Liver (tissue), 7 donors: ENCODE measurements at regions not wholly inside any gene's neighbourhood (a gene's known extent, or its start where the extent isn't known, plus 50 kb on each side); places are given as distances from the start of the nearest gene placed in this dataset.

ENCODE experiments used
- DNase-seq: peaks from one replicate; pipeline ENCODE4 v3.0.0-alpha.2; 2017; ENCODE audit warnings: low spot score
- H3K27ac ChIP-seq, 2 donors: one replicate each; pipeline ENCODE4 v1.7.0; 2013; ENCODE audit warnings: inconsistent platforms in 2 of 2, low read length in 2 of 2, control low read depth in 1 of 2, low read depth in 1 of 2, mild to moderate bottlenecking in 1 of 2
- H3K27me3 ChIP-seq, 4 donors: one replicate each; pipeline versions ENCODE4 v1.6.1 to v1.7.0; 2013; ENCODE audit warnings: low read length in 3 of 4, inconsistent platforms in 1 of 4, mild to moderate bottlenecking in 1 of 4, moderate library complexity in 1 of 4; ENCODE audit not compliant: control insufficient read depth in 4 of 4, insufficient read depth in 4 of 4
- H3K36me3 ChIP-seq, 4 donors: one replicate each; pipeline versions ENCODE4 v1.6.1 to v1.7.0; 2013; ENCODE audit warnings: low read length in 3 of 4, mild to moderate bottlenecking in 3 of 4, low read depth in 1 of 4, moderate library complexity in 1 of 4; ENCODE audit not compliant: control insufficient read depth in 4 of 4, insufficient read depth in 3 of 4
- H3K4me1 ChIP-seq, 4 donors: one replicate each; pipeline versions ENCODE4 v1.6.1 to v1.7.0; 2013; ENCODE audit warnings: low read length in 3 of 4, mild to moderate bottlenecking in 3 of 4, moderate library complexity in 1 of 4; ENCODE audit not compliant: control insufficient read depth in 4 of 4, insufficient read depth in 4 of 4
- H3K4me3 ChIP-seq, 3 donors: one replicate each; pipeline versions ENCODE4 v1.6.1 to v1.7.0; 2013; ENCODE audit warnings: low read length in 3 of 3, control low read depth in 1 of 3, low read depth in 1 of 3, mild to moderate bottlenecking in 1 of 3
- H3K9ac ChIP-seq, 2 donors: one replicate each; pipeline ENCODE4 v1.7.0; 2013; ENCODE audit warnings: low read length in 2 of 2, mild to moderate bottlenecking in 2 of 2, moderate library complexity in 2 of 2, control low read depth in 1 of 2, low read depth in 1 of 2
- H3K9me3 ChIP-seq, 4 donors: one replicate each; pipeline versions ENCODE4 v1.6.1 to v1.7.0; 2013; ENCODE audit warnings: low read length in 3 of 4; ENCODE audit not compliant: control insufficient read depth in 4 of 4
- EGR1 ChIP-seq, 2 donors: IDR thresholded peaks; 2 replicates each; pipeline ENCODE4 v1.6.1; 2016 to 2018; ENCODE audit warnings: antibody characterized with exemption in 2 of 2, low read depth in 2 of 2
- FOXA1 ChIP-seq: IDR thresholded peaks from 2 replicates; pipeline ENCODE4 v1.6.1; 2016; ENCODE audit warnings: antibody characterized with exemption
- FOXA2 ChIP-seq: IDR thresholded peaks from 2 replicates; pipeline ENCODE4 v1.6.1; 2016; ENCODE audit warnings: antibody characterized with exemption
- GABPA ChIP-seq, 2 donors: IDR thresholded peaks in 1 of 2; conservative IDR thresholded peaks in 1 of 2; 2 replicates each; pipeline ENCODE4 v1.6.1; 2016; ENCODE audit warnings: antibody characterized with exemption in 2 of 2, mild to moderate bottlenecking in 1 of 2, moderate library complexity in 1 of 2
- HNF4A ChIP-seq, 2 donors: conservative IDR thresholded peaks; 2 replicates each; pipeline ENCODE4 v1.6.1; 2016; ENCODE audit warnings: antibody characterized with exemption in 2 of 2, mild to moderate bottlenecking in 2 of 2
- HNF4G ChIP-seq: IDR thresholded peaks from 2 replicates; pipeline ENCODE4 v1.6.1; 2016; ENCODE audit warnings: antibody characterized with exemption
- JUND ChIP-seq, 2 donors: IDR thresholded peaks; 2 replicates each; pipeline ENCODE4 v1.6.1; 2016; ENCODE audit warnings: antibody characterized with exemption in 2 of 2
- NR2F2 ChIP-seq: IDR thresholded peaks from 2 replicates; pipeline ENCODE4 v1.6.1; 2016; ENCODE audit warnings: antibody characterized with exemption
- RAD21 ChIP-seq, 2 donors: IDR thresholded peaks; 2 replicates each; pipeline ENCODE4 v1.6.1; 2016; ENCODE audit warnings: antibody characterized with exemption in 2 of 2, mild to moderate bottlenecking in 2 of 2
- RXRA ChIP-seq, 2 donors: IDR thresholded peaks; 2 replicates each; pipeline ENCODE4 v1.6.1; 2017 to 2018; ENCODE audit warnings: antibody characterized with exemption in 2 of 2, mild to moderate bottlenecking in 1 of 2
- SP1 ChIP-seq: IDR thresholded peaks from 2 replicates; pipeline ENCODE4 v1.6.1; 2018; ENCODE audit warnings: antibody characterized with exemption, mild to moderate bottlenecking
- TAF1 ChIP-seq: conservative IDR thresholded peaks from 2 replicates; pipeline ENCODE4 v1.6.1; 2016; ENCODE audit warnings: antibody characterized with exemption, mild to moderate bottlenecking
- YY1 ChIP-seq: IDR thresholded peaks from 2 replicates; pipeline ENCODE4 v1.6.1; 2016; ENCODE audit warnings: antibody characterized with exemption, mild to moderate bottlenecking
- TF ChIP-seq, protein P1 (sequence below): IDR thresholded peaks from 2 replicates; pipeline ENCODE4 v1.6.1; 2016; ENCODE audit warnings: antibody characterized with exemption
- TF ChIP-seq, protein P2 (sequence below): IDR thresholded peaks from 2 replicates; pipeline ENCODE4 v1.6.1; 2016; ENCODE audit warnings: antibody characterized with exemption
- TF ChIP-seq, protein P3 (sequence below): fragments of 150-350 bp; IDR thresholded peaks from 2 replicates; pipeline ENCODE4 v1.5.1; 2017; ENCODE audit warnings: improper control_type of control experiment, low read depth, low read length; ENCODE audit not compliant: missing input control
- TF ChIP-seq, protein P4 (sequence below): IDR thresholded peaks from 2 replicates; pipeline ENCODE4 v1.6.1; 2016; ENCODE audit warnings: antibody characterized with exemption, mild to moderate bottlenecking
- TF ChIP-seq, protein P5 (sequence below): IDR thresholded peaks from 2 replicates; pipeline ENCODE4 v1.6.1; 2016; ENCODE audit warnings: antibody characterized with exemption
- donor health status: healthy.
- donor health status: healthy.
- donor health status: healthy.
- donor health status: healthy.

DNA sequence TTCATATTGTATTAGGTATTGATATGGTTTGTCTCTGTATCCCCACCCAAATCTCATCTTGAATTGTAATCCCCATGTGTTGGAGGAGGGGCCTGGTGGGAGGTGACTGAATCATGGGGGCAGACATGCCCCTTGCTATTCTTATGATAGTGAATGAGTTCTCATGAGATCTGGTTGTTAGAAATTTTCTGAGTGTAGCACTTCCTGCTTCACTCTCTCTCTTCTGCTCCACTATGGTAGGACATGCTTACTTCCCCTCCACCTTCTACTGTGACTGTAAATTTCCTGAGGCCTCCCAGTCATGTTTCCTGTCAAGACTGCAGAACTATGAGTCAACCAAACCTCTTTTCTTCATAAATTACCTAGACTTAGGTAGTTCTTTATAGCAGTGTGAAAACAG is 187.4 kb upstream of the SLC24A2 start:
- Histone ChIP-seq H3K9ac (no peak overlapping the region), H3K36me3 (no peaks in the 10 kb centered on the region), H3K27ac (no peak overlapping the region), H3K4me1 (no peaks in the 10 kb centered on the region), H3K4me3 (no peak overlapping the region), H3K9me3 (no peaks in the 10 kb centered on the region), H3K27me3 (peaks cover 0 to 3% (median 0%) of the 10 kb centered on the region in 4 donors)
- TF ChIP-seq FOXA2, result no peak
- TF ChIP-seq YY1, result no peak
- TF ChIP-seq HNF4G, result no peak
- no peak for TF ChIP-seq RXRA (IDR thresholded peaks at IDR 0.05)
- TF ChIP-seq NR2F2, result no peak
- TF ChIP-seq FOXA1, result no peak
- no peak for TF ChIP-seq GABPA (IDR thresholded peaks at IDR 0.05 in 1 of 2, conservative IDR thresholded peaks at IDR 0.05 in 1 of 2)
- no peak for TF ChIP-seq JUND (IDR thresholded peaks at IDR 0.05)
- TF ChIP-seq, protein P1, sequence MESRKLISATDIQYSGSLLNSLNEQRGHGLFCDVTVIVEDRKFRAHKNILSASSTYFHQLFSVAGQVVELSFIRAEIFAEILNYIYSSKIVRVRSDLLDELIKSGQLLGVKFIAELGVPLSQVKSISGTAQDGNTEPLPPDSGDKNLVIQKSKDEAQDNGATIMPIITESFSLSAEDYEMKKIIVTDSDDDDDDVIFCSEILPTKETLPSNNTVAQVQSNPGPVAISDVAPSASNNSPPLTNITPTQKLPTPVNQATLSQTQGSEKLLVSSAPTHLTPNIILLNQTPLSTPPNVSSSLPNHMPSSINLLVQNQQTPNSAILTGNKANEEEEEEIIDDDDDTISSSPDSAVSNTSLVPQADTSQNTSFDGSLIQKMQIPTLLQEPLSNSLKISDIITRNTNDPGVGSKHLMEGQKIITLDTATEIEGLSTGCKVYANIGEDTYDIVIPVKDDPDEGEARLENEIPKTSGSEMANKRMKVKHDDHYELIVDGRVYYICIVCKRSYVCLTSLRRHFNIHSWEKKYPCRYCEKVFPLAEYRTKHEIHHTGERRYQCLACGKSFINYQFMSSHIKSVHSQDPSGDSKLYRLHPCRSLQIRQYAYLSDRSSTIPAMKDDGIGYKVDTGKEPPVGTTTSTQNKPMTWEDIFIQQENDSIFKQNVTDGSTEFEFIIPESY, result no peak
- TF ChIP-seq EGR1 (IDR thresholded peaks at IDR 0.05; ENCODE audit: low read depth in 2 of 2), result no peak
- TF ChIP-seq HNF4A (conservative IDR thresholded peaks at IDR 0.05), result no peak
- TF ChIP-seq, protein P2, sequence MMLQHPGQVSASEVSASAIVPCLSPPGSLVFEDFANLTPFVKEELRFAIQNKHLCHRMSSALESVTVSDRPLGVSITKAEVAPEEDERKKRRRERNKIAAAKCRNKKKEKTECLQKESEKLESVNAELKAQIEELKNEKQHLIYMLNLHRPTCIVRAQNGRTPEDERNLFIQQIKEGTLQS, result no peak
- TF ChIP-seq, protein P3, sequence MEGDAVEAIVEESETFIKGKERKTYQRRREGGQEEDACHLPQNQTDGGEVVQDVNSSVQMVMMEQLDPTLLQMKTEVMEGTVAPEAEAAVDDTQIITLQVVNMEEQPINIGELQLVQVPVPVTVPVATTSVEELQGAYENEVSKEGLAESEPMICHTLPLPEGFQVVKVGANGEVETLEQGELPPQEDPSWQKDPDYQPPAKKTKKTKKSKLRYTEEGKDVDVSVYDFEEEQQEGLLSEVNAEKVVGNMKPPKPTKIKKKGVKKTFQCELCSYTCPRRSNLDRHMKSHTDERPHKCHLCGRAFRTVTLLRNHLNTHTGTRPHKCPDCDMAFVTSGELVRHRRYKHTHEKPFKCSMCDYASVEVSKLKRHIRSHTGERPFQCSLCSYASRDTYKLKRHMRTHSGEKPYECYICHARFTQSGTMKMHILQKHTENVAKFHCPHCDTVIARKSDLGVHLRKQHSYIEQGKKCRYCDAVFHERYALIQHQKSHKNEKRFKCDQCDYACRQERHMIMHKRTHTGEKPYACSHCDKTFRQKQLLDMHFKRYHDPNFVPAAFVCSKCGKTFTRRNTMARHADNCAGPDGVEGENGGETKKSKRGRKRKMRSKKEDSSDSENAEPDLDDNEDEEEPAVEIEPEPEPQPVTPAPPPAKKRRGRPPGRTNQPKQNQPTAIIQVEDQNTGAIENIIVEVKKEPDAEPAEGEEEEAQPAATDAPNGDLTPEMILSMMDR, result no peak
- no peak for TF ChIP-seq TAF1
- no peak for TF ChIP-seq RAD21 (IDR thresholded peaks at IDR 0.05)
- TF ChIP-seq, protein P4, sequence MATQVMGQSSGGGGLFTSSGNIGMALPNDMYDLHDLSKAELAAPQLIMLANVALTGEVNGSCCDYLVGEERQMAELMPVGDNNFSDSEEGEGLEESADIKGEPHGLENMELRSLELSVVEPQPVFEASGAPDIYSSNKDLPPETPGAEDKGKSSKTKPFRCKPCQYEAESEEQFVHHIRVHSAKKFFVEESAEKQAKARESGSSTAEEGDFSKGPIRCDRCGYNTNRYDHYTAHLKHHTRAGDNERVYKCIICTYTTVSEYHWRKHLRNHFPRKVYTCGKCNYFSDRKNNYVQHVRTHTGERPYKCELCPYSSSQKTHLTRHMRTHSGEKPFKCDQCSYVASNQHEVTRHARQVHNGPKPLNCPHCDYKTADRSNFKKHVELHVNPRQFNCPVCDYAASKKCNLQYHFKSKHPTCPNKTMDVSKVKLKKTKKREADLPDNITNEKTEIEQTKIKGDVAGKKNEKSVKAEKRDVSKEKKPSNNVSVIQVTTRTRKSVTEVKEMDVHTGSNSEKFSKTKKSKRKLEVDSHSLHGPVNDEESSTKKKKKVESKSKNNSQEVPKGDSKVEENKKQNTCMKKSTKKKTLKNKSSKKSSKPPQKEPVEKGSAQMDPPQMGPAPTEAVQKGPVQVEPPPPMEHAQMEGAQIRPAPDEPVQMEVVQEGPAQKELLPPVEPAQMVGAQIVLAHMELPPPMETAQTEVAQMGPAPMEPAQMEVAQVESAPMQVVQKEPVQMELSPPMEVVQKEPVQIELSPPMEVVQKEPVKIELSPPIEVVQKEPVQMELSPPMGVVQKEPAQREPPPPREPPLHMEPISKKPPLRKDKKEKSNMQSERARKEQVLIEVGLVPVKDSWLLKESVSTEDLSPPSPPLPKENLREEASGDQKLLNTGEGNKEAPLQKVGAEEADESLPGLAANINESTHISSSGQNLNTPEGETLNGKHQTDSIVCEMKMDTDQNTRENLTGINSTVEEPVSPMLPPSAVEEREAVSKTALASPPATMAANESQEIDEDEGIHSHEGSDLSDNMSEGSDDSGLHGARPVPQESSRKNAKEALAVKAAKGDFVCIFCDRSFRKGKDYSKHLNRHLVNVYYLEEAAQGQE, result no peak
- TF ChIP-seq, protein P5, sequence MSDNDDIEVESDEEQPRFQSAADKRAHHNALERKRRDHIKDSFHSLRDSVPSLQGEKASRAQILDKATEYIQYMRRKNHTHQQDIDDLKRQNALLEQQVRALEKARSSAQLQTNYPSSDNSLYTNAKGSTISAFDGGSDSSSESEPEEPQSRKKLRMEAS, result no peak
- no peak for TF ChIP-seq SP1
- no peak for DNase-seq
